ENCODE measurements at regions not wholly inside any gene's neighbourhood (a gene's known extent, or its start where the extent isn't known, plus 50 kb on each side); places are given as distances from the start of the nearest gene placed in this dataset.

DNA sequence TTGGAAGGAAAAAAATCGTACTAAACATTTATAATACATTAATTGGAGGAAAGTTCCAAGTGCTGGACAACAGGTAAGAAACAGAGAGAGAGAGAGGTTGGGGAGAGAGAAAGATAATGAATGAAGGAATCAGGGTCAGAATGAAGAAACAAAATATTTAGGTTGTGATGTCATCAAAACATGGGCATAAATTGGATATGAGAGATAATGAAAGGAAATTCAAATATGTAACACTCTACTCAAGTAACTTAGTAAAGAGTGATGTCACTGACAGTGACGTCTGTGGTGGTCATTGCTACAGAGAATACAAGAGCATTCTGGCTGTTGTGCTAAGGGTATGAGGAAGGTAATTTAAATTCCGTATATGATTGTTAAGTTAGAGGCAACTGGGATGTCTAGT lies 543.4 kb upstream of the COX7C start:
- TF ChIP-seq EZH2 (IDR thresholded peaks at IDR 0.05) = no peak
- TF ChIP-seq POLR2AphosphoS5 (IDR thresholded peaks at IDR 0.05; ENCODE audit: borderline replicate concordance, low read depth, low read length) = no peak
